Stimulated activated naive CD4-positive, alpha-beta T cell treated with Interleukin-2 at 50 U/mL for 16 hours (primary cell): ENCODE measurements at regions not wholly inside any gene's neighbourhood (a gene's known extent, or its start where the extent isn't known, plus 50 kb on each side); places are given as distances from the start of the nearest gene placed in this dataset.
A peak's percentile ranks its signal among the peaks of the same experiment; 100 is the strongest.

Experiments used
- DNase-seq: peaks from one replicate; lab custom pipeline; 2025; lab: John Stamatoyannopoulos, UW

- peak; percentile 25 for DNase-seq
Observed at GRCh38 chr1:213374369-213374768, 323.3 kb downstream of the RPS6KC1 start.

- DNase-seq: no peak
Observed at GRCh38 chr1:213375002-213375401, 324.0 kb downstream of the RPS6KC1 start.

GRCh38 chr1:213376862-213377372, 325.9 kb downstream of the RPS6KC1 start:
- no peak for DNase-seq

- DNase-seq: no peak
Observed at GRCh38 chr1:213380865-213381264, 329.8 kb downstream of the RPS6KC1 start.

GRCh38 chr1:213381572-213382084, 330.6 kb downstream of the RPS6KC1 start:
- DNase-seq: no peak

GRCh38 chr1:213383465-213383864, 332.4 kb downstream of the RPS6KC1 start:
- DNase-seq: no peak

- DNase-seq: no peak
Observed at GRCh38 chr1:213385201-213385600, 334.2 kb downstream of the RPS6KC1 start.

- no peak for DNase-seq
Observed at GRCh38 chr1:213385806-213386324, 334.8 kb downstream of the RPS6KC1 start.

- DNase-seq: no peak
Observed at GRCh38 chr1:213387380-213388015, 336.5 kb downstream of the RPS6KC1 start.

- no peak for DNase-seq
Observed at GRCh38 chr1:213388199-213388598, 337.2 kb downstream of the RPS6KC1 start.

GRCh38 chr1:213389061-213389581, 338.1 kb downstream of the RPS6KC1 start:
- no peak for DNase-seq

- DNase-seq: no peak
Observed at GRCh38 chr1:213391445-213391844, 340.4 kb downstream of the RPS6KC1 start.

- DNase-seq: no peak
Observed at GRCh38 chr1:213393860-213394259, 342.8 kb downstream of the RPS6KC1 start.

GRCh38 chr1:213394837-213395236, 343.8 kb downstream of the RPS6KC1 start:
- DNase-seq: no peak

GRCh38 chr1:213397638-213398037, 346.6 kb downstream of the RPS6KC1 start:
- no peak for DNase-seq

GRCh38 chr1:213399695-213400094, 348.7 kb downstream of the RPS6KC1 start:
- no peak for DNase-seq

GRCh38 chr1:213409208-213409631, 358.2 kb downstream of the RPS6KC1 start:
- no peak for DNase-seq

- DNase-seq: no peak
Observed at GRCh38 chr1:213409971-213410370, 358.9 kb downstream of the RPS6KC1 start.

- no peak for DNase-seq
Observed at GRCh38 chr1:213414346-213414745, 363.3 kb downstream of the RPS6KC1 start.

- no peak for DNase-seq
Observed at GRCh38 chr1:213414911-213415310, 363.9 kb downstream of the RPS6KC1 start.

GRCh38 chr1:213415691-213416380, 364.8 kb downstream of the RPS6KC1 start:
- DNase-seq: no peak

GRCh38 chr1:213416461-213417224, 365.6 kb downstream of the RPS6KC1 start:
- DNase-seq: no peak
